B cell (primary cell): ENCODE measurements at regions not wholly inside any gene's neighbourhood (a gene's known extent, or its start where the extent isn't known, plus 50 kb on each side); places are given as distances from the start of the nearest gene placed in this dataset.

Source experiments
- ATAC-seq: fragments of 200-7000 bp; cut with Tn5 transposase; one replicate; pipeline ENCODE4 v1.10.0; 2021; ENCODE audit warnings: low read depth, mild to moderate bottlenecking, moderate number of reproducible peaks, moderate library complexity
- CTCF ChIA-PET: fragments of 350-600 bp; sonication (Branson Sonifier 250); formaldehyde crosslinking; loops from one replicate; lab custom pipeline; 2021; ENCODE audit warnings: antibody characterized with exemption, inconsistent platforms; lab: Charles Lee
- POLR2A ChIA-PET: fragments of 350-600 bp; sonication (Branson Sonifier 250); formaldehyde crosslinking; loops from one replicate; lab custom pipeline; 2021; ENCODE audit warnings: antibody characterized with exemption; lab: Charles Lee
- DNase-seq: peaks from one replicate; pipeline ENCODE4 v3.0.0; 2013
- H2AFZ ChIP-seq: 2 replicates; pipeline ENCODE4 v1.6.1; 2012; ENCODE audit warnings: mild to moderate bottlenecking, low read depth, low read length; ENCODE audit not compliant: insufficient read depth, poor library complexity, severe bottlenecking
- H3K27ac ChIP-seq, 2 donors: 1 replicate in 1 of 2; 2 replicates in 1 of 2; pipeline ENCODE4 v1.5.1; 2012 to 2013; ENCODE audit warnings: low read length in 2 of 2, mild to moderate bottlenecking in 2 of 2, moderate library complexity in 1 of 2
- H3K27me3 ChIP-seq, 4 experiments: fragments of 200-600 bp in 1 of 4; sonication (generic) in 1 of 4; replicated peaks in 1 of 4; 1 replicate in 2 of 4; 2 replicates in 2 of 4; pipeline versions ENCODE4 v1.6.1 to v1.7.0; 2013 to 2016; ENCODE audit warnings: low read length in 3 of 4, mild to moderate bottlenecking in 2 of 4, mixed read lengths in 1 of 4, moderate library complexity in 1 of 4; ENCODE audit not compliant: insufficient read depth in 4 of 4, control insufficient read depth in 3 of 4; ENCODE audit errors: control extremely low read depth in 1 of 4
- H3K36me3 ChIP-seq, 2 experiments: replicated peaks in 1 of 2; 1 replicate in 1 of 2; 2 replicates in 1 of 2; pipeline versions ENCODE4 v1.6.1 to v1.7.1; 2013; ENCODE audit warnings: low read length in 1 of 2; ENCODE audit not compliant: insufficient read depth in 2 of 2, control insufficient read depth in 1 of 2; ENCODE audit errors: control extremely low read depth in 1 of 2, extremely low read depth in 1 of 2
- H3K4me1 ChIP-seq, 2 donors: fragments of 200-600 bp in 1 of 2; sonication (generic) in 1 of 2; 1 replicate in 1 of 2; 2 replicates in 1 of 2; pipeline versions ENCODE4 v1.5.1 to v1.6.1; 2013 to 2017; ENCODE audit warnings: low read length in 2 of 2; ENCODE audit not compliant: control insufficient read depth in 2 of 2, insufficient read depth in 2 of 2
- H3K4me2 ChIP-seq: replicated peaks from 2 replicates; pipeline ENCODE3; 2012; ENCODE audit warnings: mild to moderate bottlenecking, low read depth, low read length; ENCODE audit not compliant: poor library complexity, severe bottlenecking
- H3K4me3 ChIP-seq, 5 experiments: fragments of 200-600 bp in 1 of 5; sonication (generic) in 1 of 5; 1 replicate in 3 of 5; 2 replicates in 2 of 5; pipeline versions ENCODE4 v1.5.1 to v1.7.0; 2011 to 2016; ENCODE audit warnings: low read length in 4 of 5, mild to moderate bottlenecking in 4 of 5, low read depth in 2 of 5, control low read depth in 1 of 5, moderate library complexity in 1 of 5; ENCODE audit not compliant: insufficient read depth in 1 of 5; ENCODE audit errors: control extremely low read depth in 1 of 5, extremely low read depth in 1 of 5
- H3K79me2 ChIP-seq: fragments of 200-600 bp; sonication (generic); one replicate; pipeline ENCODE4 v1.6.0; 2016; ENCODE audit warnings: low read length; ENCODE audit not compliant: control insufficient read depth, insufficient read depth
- H3K9ac ChIP-seq: fragments of 200-600 bp; sonication (generic); 2 replicates; pipeline ENCODE4 v1.6.1; 2017; ENCODE audit warnings: mild to moderate bottlenecking, low read length, moderate library complexity
- H3K9me3 ChIP-seq, 3 donors: one replicate each; pipeline versions ENCODE4 v1.6.1 to v1.7.1; 2013; ENCODE audit warnings: low read length in 2 of 3; ENCODE audit not compliant: control insufficient read depth in 2 of 3, insufficient read depth in 1 of 3; ENCODE audit errors: control extremely low read depth in 1 of 3
- H4K20me1 ChIP-seq: 2 replicates; pipeline ENCODE4 v1.6.0; 2012; ENCODE audit warnings: mild to moderate bottlenecking, low read length; ENCODE audit not compliant: insufficient read depth, control insufficient read depth, poor library complexity, severe bottlenecking
- H3K27ac Mint-ChIP-seq: one replicate; pipeline ENCODE4 v1.8.0; 2021; ENCODE audit warnings: mixed read lengths
- H3K27me3 Mint-ChIP-seq: one replicate; pipeline ENCODE4 v1.8.0; 2021; ENCODE audit warnings: mixed read lengths
- H3K4me1 Mint-ChIP-seq: one replicate; pipeline ENCODE4 v1.8.0; 2021; ENCODE audit warnings: mixed read lengths
- H3K4me3 Mint-ChIP-seq: one replicate; pipeline ENCODE4 v1.8.0; 2021; ENCODE audit warnings: mixed read lengths
- H3K9me3 Mint-ChIP-seq: one replicate; pipeline ENCODE4 v1.8.0; 2022; ENCODE audit warnings: mixed read lengths; ENCODE audit not compliant: insufficient read depth
- CTCF ChIP-seq: fragments of 200-600 bp; IDR thresholded peaks from one replicate; pipeline ENCODE4 v1.8.0; 2022; ENCODE audit warnings: antibody characterized with exemption, mild to moderate bottlenecking
- EZH2 ChIP-seq: IDR thresholded peaks from 2 replicates; pipeline ENCODE4 v1.6.1; 2012; ENCODE audit warnings: borderline replicate concordance, low read depth, mild to moderate bottlenecking, moderate library complexity, low read length; ENCODE audit not compliant: insufficient read depth, poor library complexity, severe bottlenecking
- WGBS: methylation state at CpG from one replicate; pipeline ENCODE4 v1.1.5; 2013; ENCODE audit warnings: missing lambda C conversion rate; ENCODE audit not compliant: insufficient coverage; 5-methylcytosine and 5-hydroxymethylcytosine counted together
- intact Hi-C: fragments of 100-400 bp; cut with micrococcal nuclease; formaldehyde crosslinking; loops from one replicate; pipeline ENCODE4 v1.10.0; 2022

GRCh38 chr9:87239312-87239711 is 258.4 kb upstream of the DAPK1 start:
- DNase-seq (no peak), ATAC-seq (no peak)
- intact Hi-C loops, result no loop called here
- Histone ChIP-seq H3K79me2 (no peaks in the 10 kb centered on the region), H3K9me3 (no peaks in the 10 kb centered on the region), H3K4me3 (no peak overlapping the region), H2AFZ (no peak overlapping the region), H3K27me3 (no peaks in the 10 kb centered on the region), H3K27ac (no peak overlapping the region), H3K36me3 (no peaks in the 10 kb centered on the region), H4K20me1 (no peaks in the 10 kb centered on the region), H3K9ac (no peak overlapping the region), H3K4me2 (no peak overlapping the region), H3K4me1 (no peaks in the 10 kb centered on the region)
- no peak overlapping the region for H3K27ac Mint-ChIP-seq
- TF ChIP-seq EZH2 (no peak), CTCF (no peak)
- WGBS, result no CpG with 5 or more reads among the region's 1 CpG
- H3K27me3 Mint-ChIP-seq, result peaks cover 4% of the 10 kb centered on the region
- H3K4me3 Mint-ChIP-seq, result no peak overlapping the region
- no peaks in the 10 kb centered on the region for H3K9me3 Mint-ChIP-seq
- ChIA-PET POLR2A (no interaction called here), CTCF (no interaction called here)
- H3K4me1 Mint-ChIP-seq, result no peaks in the 10 kb centered on the region

- Histone ChIP-seq H3K36me3 (no peaks in the 10 kb centered on the region), H4K20me1 (no peaks in the 10 kb centered on the region), H3K9ac (no peak overlapping the region), H3K9me3 (no peaks in the 10 kb centered on the region), H3K79me2 (no peaks in the 10 kb centered on the region), H2AFZ (no peak overlapping the region), H3K4me2 (no peak overlapping the region), H3K27me3 (no peaks in the 10 kb centered on the region), H3K27ac (no peak overlapping the region), H3K4me3 (no peak overlapping the region), H3K4me1 (no peaks in the 10 kb centered on the region)
- ATAC-seq, result no peak
- Mint-ChIP-seq H3K27me3 (peaks cover 10% of the 10 kb centered on the region), H3K4me3 (no peak overlapping the region), H3K4me1 (no peaks in the 10 kb centered on the region), H3K27ac (no peak overlapping the region), H3K9me3 (no peaks in the 10 kb centered on the region)
- ChIA-PET POLR2A (no interaction called here), CTCF (no interaction called here)
- no peak for DNase-seq
- no CpG with 5 or more reads among the region's 2 CpGs for WGBS
- TF ChIP-seq CTCF, result no peak
- no peak for TF ChIP-seq EZH2
- intact Hi-C loops, result no loop called here
Observed at GRCh38 chr9:87243602-87244001, 254.1 kb upstream of the DAPK1 start.
